Panc1 (cell line): ENCODE measurements at regions not wholly inside any gene's neighbourhood (a gene's known extent, or its start where the extent isn't known, plus 50 kb on each side); places are given as distances from the start of the nearest gene placed in this dataset.

Source experiments
- ATAC-seq: fragments of 200-7000 bp; cut with Tn5 transposase; 2 replicates; pipeline ENCODE4 v1.9.1; 2020; ENCODE audit warnings: mild to moderate bottlenecking, moderate library complexity
- BruUV-seq: library from RNA; stranded (reverse); fragments of 400-500 nt; replicated peaks from 2 replicates; lab custom pipeline; 2021; lab: Mats Ljungman, UMichigan
- CTCF ChIA-PET: fragments of 300-600 bp; sonication (Branson Sonifier 250); formaldehyde crosslinking; loops from one replicate; lab custom pipeline; 2022; ENCODE audit warnings: antibody characterized with exemption; lab: Charles Lee
- POLR2A ChIA-PET: fragments of 300-600 bp; sonication (Branson Sonifier 250); formaldehyde crosslinking; loops from one replicate; lab custom pipeline; 2022; ENCODE audit warnings: antibody characterized with exemption; lab: Charles Lee
- DNase-seq: peaks from one replicate; pipeline ENCODE4 v3.0.0-alpha.2; 2010; ENCODE audit warnings: low read depth, low spot score
- H3K27ac ChIP-seq: 2 replicates; pipeline ENCODE4 v1.5.1; 2011; ENCODE audit warnings: mild to moderate bottlenecking, low read length, inconsistent platforms
- H3K27me3 ChIP-seq: fragments of 200-500 bp; sonication (Bioruptor generic); 2 replicates; pipeline ENCODE4 v1.6.0; 2014; ENCODE audit warnings: low read length, inconsistent platforms; ENCODE audit not compliant: control insufficient read depth, insufficient read depth
- H3K36me3 ChIP-seq: fragments of 200-500 bp; sonication (Bioruptor generic); 2 replicates; pipeline ENCODE4 v1.5.1; 2014; ENCODE audit warnings: inconsistent platforms, mild to moderate bottlenecking, low read length, moderate library complexity; ENCODE audit not compliant: control insufficient read depth, insufficient read depth
- H3K4me1 ChIP-seq: 2 replicates; pipeline ENCODE4 v1.5.1; 2011; ENCODE audit warnings: inconsistent platforms, mild to moderate bottlenecking, low read length, moderate library complexity; ENCODE audit not compliant: control insufficient read depth, insufficient read depth
- H3K4me3 ChIP-seq, 2 experiments: 2 replicates each; pipeline ENCODE4 v1.5.1; 2011 to 2012; ENCODE audit warnings: low read depth in 2 of 2, low read length in 2 of 2, mild to moderate bottlenecking in 2 of 2, inconsistent platforms in 1 of 2, moderate library complexity in 1 of 2
- H3K9me3 ChIP-seq: fragments of 200-500 bp; sonication (Bioruptor generic); 2 replicates; pipeline ENCODE4 v1.5.1; 2014; ENCODE audit warnings: low read depth, mild to moderate bottlenecking, inconsistent platforms, low read length, moderate library complexity; ENCODE audit not compliant: control insufficient read depth, insufficient read depth
- POLR2AphosphoS5 ChIP-seq: IDR thresholded peaks from 2 replicates; pipeline ENCODE4 v1.6.1; 2012; ENCODE audit warnings: mild to moderate bottlenecking, low read depth, low read length, moderate library complexity
- SIN3A ChIP-seq: IDR thresholded peaks from 2 replicates; pipeline ENCODE4 v1.6.1; 2012; ENCODE audit warnings: low read depth, mild to moderate bottlenecking, low read length, moderate library complexity, borderline replicate concordance; ENCODE audit not compliant: insufficient read depth
- TCF7L2 ChIP-seq: IDR thresholded peaks from 2 replicates; pipeline ENCODE4 v1.6.1; 2011; ENCODE audit warnings: mild to moderate bottlenecking, low read depth, low read length, inconsistent platforms
- in situ Hi-C: cut with HindIII; loops from 2 replicates; pipeline ENCODE4 v1.10.0; 2016; ENCODE audit warnings: low sequenced_read_pairs, low pct_unique_long_range_greater_than_20kb
- intact Hi-C: fragments of 100-400 bp; cut with micrococcal nuclease; formaldehyde crosslinking; loops from one replicate; pipeline ENCODE4 v1.10.0; 2022; ENCODE audit not compliant: unreplicated experiment
- TF ChIP-seq, protein P1 (sequence below): fragments of 450-650 bp; IDR thresholded peaks from 2 replicates; pipeline ENCODE4 v1.5.1; 2017; ENCODE audit warnings: mild to moderate bottlenecking
- TF ChIP-seq, protein P2 (sequence below), 2 experiments: IDR thresholded peaks; 2 replicates each; pipeline ENCODE4 v1.6.1; 2011 to 2012; ENCODE audit warnings: low read depth in 2 of 2, control low read depth in 1 of 2, low read length in 1 of 2, mild to moderate bottlenecking in 1 of 2, moderate library complexity in 1 of 2; ENCODE audit not compliant: insufficient read depth in 1 of 2

DNA sequence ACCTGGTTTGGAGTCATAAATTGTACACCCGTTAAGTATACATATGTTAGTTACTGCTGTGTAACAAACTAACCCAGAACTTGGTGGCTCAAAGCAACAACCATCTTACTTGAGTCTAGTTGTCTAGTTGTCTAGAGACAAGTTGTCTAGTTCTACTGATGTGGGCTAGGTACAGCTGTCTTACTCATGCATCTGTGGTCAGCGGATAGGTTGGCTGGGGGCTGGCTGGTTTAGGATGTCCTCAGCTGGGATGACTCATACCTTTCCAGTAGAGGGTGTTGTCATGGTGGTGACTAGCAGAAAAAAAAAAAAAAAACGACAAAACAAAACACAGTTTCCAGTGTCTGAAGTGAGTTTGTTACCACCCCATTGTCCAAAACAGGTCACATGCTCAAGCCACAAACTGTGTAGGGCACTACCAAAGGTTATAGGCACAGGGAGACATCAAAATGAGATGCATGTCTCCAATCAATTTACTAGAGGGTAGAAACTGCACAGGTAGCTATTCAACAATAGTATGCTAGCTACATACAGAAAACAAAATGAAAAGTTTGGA, 680.3 kb downstream of the MED13L start:
- H3K4me3 ChIP-seq: no peak overlapping the region
- H3K27me3 ChIP-seq: peaks cover 18% of the 10 kb centered on the region
- no peak overlapping the region for H3K27ac ChIP-seq
- in situ Hi-C loops (no loop called here), intact Hi-C loops (no loop called here)
- ATAC-seq (no peak), DNase-seq (no peak)
- CTCF ChIA-PET: no interaction called here
- H3K36me3 ChIP-seq: no peaks in the 10 kb centered on the region
- no peaks in the 10 kb centered on the region for H3K4me1 ChIP-seq
- POLR2A ChIA-PET: no interaction called here
- BruUV-seq: no TSS peak
- H3K9me3 ChIP-seq: no peaks in the 10 kb centered on the region
- TF ChIP-seq, protein P1, sequence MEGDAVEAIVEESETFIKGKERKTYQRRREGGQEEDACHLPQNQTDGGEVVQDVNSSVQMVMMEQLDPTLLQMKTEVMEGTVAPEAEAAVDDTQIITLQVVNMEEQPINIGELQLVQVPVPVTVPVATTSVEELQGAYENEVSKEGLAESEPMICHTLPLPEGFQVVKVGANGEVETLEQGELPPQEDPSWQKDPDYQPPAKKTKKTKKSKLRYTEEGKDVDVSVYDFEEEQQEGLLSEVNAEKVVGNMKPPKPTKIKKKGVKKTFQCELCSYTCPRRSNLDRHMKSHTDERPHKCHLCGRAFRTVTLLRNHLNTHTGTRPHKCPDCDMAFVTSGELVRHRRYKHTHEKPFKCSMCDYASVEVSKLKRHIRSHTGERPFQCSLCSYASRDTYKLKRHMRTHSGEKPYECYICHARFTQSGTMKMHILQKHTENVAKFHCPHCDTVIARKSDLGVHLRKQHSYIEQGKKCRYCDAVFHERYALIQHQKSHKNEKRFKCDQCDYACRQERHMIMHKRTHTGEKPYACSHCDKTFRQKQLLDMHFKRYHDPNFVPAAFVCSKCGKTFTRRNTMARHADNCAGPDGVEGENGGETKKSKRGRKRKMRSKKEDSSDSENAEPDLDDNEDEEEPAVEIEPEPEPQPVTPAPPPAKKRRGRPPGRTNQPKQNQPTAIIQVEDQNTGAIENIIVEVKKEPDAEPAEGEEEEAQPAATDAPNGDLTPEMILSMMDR: no peak
- no peak for TF ChIP-seq POLR2AphosphoS5
- TF ChIP-seq, protein P2, sequence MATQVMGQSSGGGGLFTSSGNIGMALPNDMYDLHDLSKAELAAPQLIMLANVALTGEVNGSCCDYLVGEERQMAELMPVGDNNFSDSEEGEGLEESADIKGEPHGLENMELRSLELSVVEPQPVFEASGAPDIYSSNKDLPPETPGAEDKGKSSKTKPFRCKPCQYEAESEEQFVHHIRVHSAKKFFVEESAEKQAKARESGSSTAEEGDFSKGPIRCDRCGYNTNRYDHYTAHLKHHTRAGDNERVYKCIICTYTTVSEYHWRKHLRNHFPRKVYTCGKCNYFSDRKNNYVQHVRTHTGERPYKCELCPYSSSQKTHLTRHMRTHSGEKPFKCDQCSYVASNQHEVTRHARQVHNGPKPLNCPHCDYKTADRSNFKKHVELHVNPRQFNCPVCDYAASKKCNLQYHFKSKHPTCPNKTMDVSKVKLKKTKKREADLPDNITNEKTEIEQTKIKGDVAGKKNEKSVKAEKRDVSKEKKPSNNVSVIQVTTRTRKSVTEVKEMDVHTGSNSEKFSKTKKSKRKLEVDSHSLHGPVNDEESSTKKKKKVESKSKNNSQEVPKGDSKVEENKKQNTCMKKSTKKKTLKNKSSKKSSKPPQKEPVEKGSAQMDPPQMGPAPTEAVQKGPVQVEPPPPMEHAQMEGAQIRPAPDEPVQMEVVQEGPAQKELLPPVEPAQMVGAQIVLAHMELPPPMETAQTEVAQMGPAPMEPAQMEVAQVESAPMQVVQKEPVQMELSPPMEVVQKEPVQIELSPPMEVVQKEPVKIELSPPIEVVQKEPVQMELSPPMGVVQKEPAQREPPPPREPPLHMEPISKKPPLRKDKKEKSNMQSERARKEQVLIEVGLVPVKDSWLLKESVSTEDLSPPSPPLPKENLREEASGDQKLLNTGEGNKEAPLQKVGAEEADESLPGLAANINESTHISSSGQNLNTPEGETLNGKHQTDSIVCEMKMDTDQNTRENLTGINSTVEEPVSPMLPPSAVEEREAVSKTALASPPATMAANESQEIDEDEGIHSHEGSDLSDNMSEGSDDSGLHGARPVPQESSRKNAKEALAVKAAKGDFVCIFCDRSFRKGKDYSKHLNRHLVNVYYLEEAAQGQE (IDR thresholded peaks at IDR 0.05; ENCODE audit: insufficient read depth in 1 of 2, low read depth in 2 of 2, low read length in 1 of 2): no peak
- TF ChIP-seq SIN3A: no peak
- TF ChIP-seq TCF7L2: no peak

DNA sequence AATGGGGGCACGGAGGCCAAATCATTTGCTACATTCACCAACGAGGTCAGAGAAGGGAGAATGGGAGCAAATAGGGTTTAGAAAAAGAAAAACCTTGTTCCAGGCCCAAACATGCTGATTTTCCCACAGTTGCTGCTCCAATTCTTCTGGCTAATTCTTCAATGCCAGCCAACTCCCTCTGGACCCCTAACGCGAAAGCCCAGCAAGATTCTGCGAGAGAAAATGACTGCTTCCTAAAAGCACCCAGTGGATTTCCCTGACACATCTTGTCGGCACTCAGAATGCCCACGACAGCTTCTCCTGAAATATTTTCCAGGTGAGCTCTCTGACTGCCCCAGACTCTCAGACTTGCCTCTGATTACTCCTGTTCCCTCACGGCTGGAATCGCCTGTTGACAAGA, 689.4 kb downstream of the MED13L start:
- intact Hi-C loops: no loop called here
- TF ChIP-seq, protein P1: no peak
- TF ChIP-seq POLR2AphosphoS5 (no peak), SIN3A (no peak), TCF7L2 (no peak)
- TF ChIP-seq, protein P2 (IDR thresholded peaks at IDR 0.05; ENCODE audit: insufficient read depth in 1 of 2, low read depth in 2 of 2, low read length in 1 of 2): no peak
- no peak overlapping the region for H3K27ac ChIP-seq
- no peak overlapping the region for H3K4me3 ChIP-seq
- in situ Hi-C loops: no loop called here
- ChIA-PET POLR2A (no interaction called here), CTCF (no interaction called here)
- no peaks in the 10 kb centered on the region for H3K9me3 ChIP-seq
- H3K4me1 ChIP-seq: no peaks in the 10 kb centered on the region
- H3K27me3 ChIP-seq: no peaks in the 10 kb centered on the region; the same call in 1 of the 2 replicates
- H3K36me3 ChIP-seq: no peaks in the 10 kb centered on the region
- BruUV-seq: no TSS peak
- ATAC-seq: no peak
- no peak for DNase-seq
